C4-2B (cell line): ENCODE measurements at regions not wholly inside any gene's neighbourhood (a gene's known extent, or its start where the extent isn't known, plus 50 kb on each side); places are given as distances from the start of the nearest gene placed in this dataset.

Experiments used
- CTCF ChIP-seq: fragments of 450-650 bp; conservative IDR thresholded peaks from 2 replicates; pipeline ENCODE4 v1.5.1; 2017; ENCODE audit warnings: mild to moderate bottlenecking
- ZFX ChIP-seq: fragments of 450-650 bp; IDR thresholded peaks from 2 replicates; pipeline ENCODE4 v1.6.1; 2017

DNA sequence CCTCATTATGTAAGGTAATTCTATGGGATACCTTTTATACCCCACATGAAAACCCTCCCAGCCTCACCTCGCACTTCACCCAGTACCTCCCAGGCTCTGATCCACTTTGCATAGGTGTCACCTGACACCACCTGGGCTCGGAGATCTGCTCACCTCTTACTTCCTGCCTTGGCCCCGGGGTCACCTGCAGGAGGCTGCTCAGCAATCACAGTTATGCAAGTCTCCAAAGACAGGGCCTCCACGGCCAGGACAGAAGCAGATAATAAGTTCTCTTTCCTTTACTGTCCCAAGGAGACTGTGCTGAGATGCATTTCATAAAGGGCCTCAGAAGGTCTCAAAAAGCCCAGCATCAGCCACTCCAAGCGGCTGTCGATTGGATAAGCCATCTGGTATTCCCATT lies 112.4 kb upstream of the PPP2R2D start:
- TF ChIP-seq CTCF (no peak), ZFX (no peak)
